PC-9 (cell line): ENCODE measurements at regions not wholly inside any gene's neighbourhood (a gene's known extent, or its start where the extent isn't known, plus 50 kb on each side); places are given as distances from the start of the nearest gene placed in this dataset.
A peak's percentile ranks its signal among the peaks of the same experiment; 100 is the strongest.

Experiments used
- BruUV-seq: library from RNA; stranded (reverse); fragments of 400-500 nt; replicated peaks from 2 replicates; lab custom pipeline; 2021; lab: Mats Ljungman, UMichigan
- CTCF ChIA-PET: fragments of 300-600 bp; sonication (Branson Sonifier 250); formaldehyde crosslinking; loops from one replicate; lab custom pipeline; 2022; ENCODE audit warnings: antibody characterized with exemption; lab: Charles Lee
- POLR2A ChIA-PET: fragments of 300-600 bp; sonication (Branson Sonifier 250); formaldehyde crosslinking; loops from one replicate; lab custom pipeline; 2022; ENCODE audit warnings: antibody characterized with exemption; ENCODE audit not compliant: unreplicated experiment; lab: Charles Lee
- DNase-seq, 2 experiments: peaks; one replicate each; pipeline versions ENCODE4 v3.0.0 to v3.0.0-alpha.2; 2015 to 2022; ENCODE audit warnings: mixed read lengths in 1 of 2
- H2AFZ ChIP-seq: fragments of 200-600 bp; sonication (generic); 2 replicates; pipeline ENCODE4 v1.8.1; 2017; ENCODE audit warnings: antibody characterized with exemption
- H3F3A ChIP-seq: fragments of 200-600 bp; sonication (generic); 2 replicates; pipeline ENCODE4 v1.8.1; 2017; ENCODE audit warnings: antibody characterized with exemption, mild to moderate bottlenecking, low read depth; ENCODE audit not compliant: insufficient read depth
- H3K27ac ChIP-seq: fragments of 200-600 bp; sonication (generic); 2 replicates; pipeline ENCODE4 v1.6.1; 2016; ENCODE audit warnings: mixed run types
- H3K27me3 ChIP-seq: fragments of 200-600 bp; sonication (generic); 2 replicates; pipeline ENCODE4 v1.6.1; 2016; ENCODE audit warnings: low read depth, mixed run types; ENCODE audit not compliant: insufficient read depth
- H3K36me3 ChIP-seq: fragments of 200-600 bp; sonication (generic); 2 replicates; pipeline ENCODE4 v1.6.1; 2016; ENCODE audit warnings: low read depth, mixed run types
- H3K4me1 ChIP-seq: fragments of 200-600 bp; sonication (generic); replicated peaks from 2 replicates; pipeline ENCODE4 v1.6.1; 2016; ENCODE audit warnings: mixed run types; ENCODE audit not compliant: insufficient read depth
- H3K4me2 ChIP-seq: fragments of 200-600 bp; sonication (generic); 2 replicates; pipeline ENCODE4 v1.6.1; 2017; ENCODE audit warnings: mixed run types
- H3K4me3 ChIP-seq: fragments of 200-600 bp; sonication (generic); 2 replicates; pipeline ENCODE4 v1.6.1; 2016; ENCODE audit warnings: mixed run types
- H3K79me2 ChIP-seq: fragments of 200-600 bp; sonication (generic); 2 replicates; pipeline ENCODE4 v1.6.1; 2017; ENCODE audit warnings: low read depth, mixed run types
- H3K9me2 ChIP-seq: fragments of 200-600 bp; sonication (generic); 2 replicates; pipeline ENCODE4 v1.8.1; 2017; ENCODE audit warnings: mild to moderate bottlenecking; ENCODE audit not compliant: insufficient read depth
- H3K9me3 ChIP-seq: fragments of 200-600 bp; sonication (generic); 2 replicates; pipeline ENCODE4 v1.8.1; 2016; ENCODE audit warnings: low read depth; ENCODE audit not compliant: insufficient read depth
- H4K20me1 ChIP-seq: fragments of 200-600 bp; sonication (generic); 2 replicates; pipeline ENCODE4 v1.8.1; 2017; ENCODE audit not compliant: insufficient read depth
- CTCF ChIP-seq: fragments of 200-600 bp; sonication (generic); conservative IDR thresholded peaks from 2 replicates; pipeline ENCODE4 v1.6.1; 2017; ENCODE audit warnings: mixed run types, antibody characterized with exemption, mild to moderate bottlenecking, moderate library complexity
- EZH2 ChIP-seq: fragments of 200-600 bp; sonication (generic); IDR thresholded peaks from 2 replicates; pipeline ENCODE4 v1.8.0; 2017; ENCODE audit warnings: antibody characterized with exemption, low read depth
- intact Hi-C: fragments of 100-400 bp; cut with micrococcal nuclease; formaldehyde crosslinking; loops from one replicate; pipeline ENCODE4 v1.10.0; 2022; ENCODE audit not compliant: unreplicated experiment

- CTCF ChIA-PET: no interaction called here
- Histone ChIP-seq H3K9me3 (no peaks in the 10 kb centered on the region), H3K79me2 (no peaks in the 10 kb centered on the region), H3K4me1 (no peaks in the 10 kb centered on the region), H3K4me3 (no peak overlapping the region), H3K9me2 (no peaks in the 10 kb centered on the region; the same call in 1 of the 2 replicates), H3K36me3 (no peaks in the 10 kb centered on the region), H3K27ac (no peak overlapping the region), H3F3A (no peaks in the 10 kb centered on the region), H2AFZ (peak overlapping the region; percentile 56; the same call in 1 of the 2 replicates), H4K20me1 (no peaks in the 10 kb centered on the region), H3K4me2 (no peak overlapping the region), H3K27me3 (no peaks in the 10 kb centered on the region)
- intact Hi-C loops: no loop called here
- no peak for DNase-seq
- no TSS peak for BruUV-seq
- POLR2A ChIA-PET: no interaction called here
- TF ChIP-seq EZH2: no peak
- TF ChIP-seq CTCF: no peak
These were observed 1405.1 kb downstream of the PCDH9 start for GRCh38 chr13:65825039-65825438.

- H3K4me2 ChIP-seq: no peak overlapping the region
These were observed 1422.1 kb downstream of the PCDH9 start for GRCh38 chr13:65808061-65808460.

DNA sequence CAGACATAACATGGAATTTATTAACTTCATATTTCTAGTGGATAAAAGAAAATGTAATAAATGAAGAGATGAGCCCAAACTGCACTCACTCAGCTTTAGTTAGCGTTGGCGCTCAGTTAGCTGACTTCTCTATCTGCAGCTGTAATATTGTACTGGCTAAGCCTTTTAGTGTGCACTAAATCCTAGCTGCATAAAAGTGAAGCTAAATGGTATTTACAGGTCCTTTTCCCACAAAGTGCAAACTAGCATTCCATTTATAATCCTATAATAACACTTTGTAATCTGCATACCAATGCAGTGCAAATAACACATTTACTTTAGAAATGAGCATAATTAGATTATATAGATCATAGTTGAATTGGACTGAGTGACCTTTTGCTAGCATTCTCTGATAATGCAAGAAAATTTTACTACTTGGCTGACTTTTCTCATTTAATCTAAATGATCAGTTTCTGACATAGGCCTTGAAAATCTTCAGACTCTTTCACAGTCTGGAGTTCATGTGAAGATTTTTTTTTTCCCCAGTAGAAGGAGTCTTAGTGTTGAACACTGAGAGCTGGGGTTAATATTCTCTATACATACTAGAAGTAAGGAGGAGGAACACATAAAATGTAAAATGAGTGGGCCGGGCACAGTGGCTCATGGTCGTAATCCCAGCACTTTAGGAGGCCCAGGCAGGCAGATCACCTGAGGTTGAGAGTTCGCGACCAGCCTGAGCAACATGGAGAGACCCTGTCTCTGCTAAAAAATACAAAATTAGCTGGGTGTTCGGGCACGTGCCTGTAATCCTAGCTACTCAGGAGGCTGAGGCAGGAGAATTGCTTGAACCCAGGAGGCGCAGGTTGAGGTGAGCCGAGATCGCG lies 1426.4 kb downstream of the PCDH9 start:
- H2AFZ ChIP-seq: no peak overlapping the region
- H3K27me3 ChIP-seq: no peaks in the 10 kb centered on the region
- intact Hi-C loops: no loop called here

More at GRCh38 chr13:65808061-65808460, 1422.1 kb downstream of the PCDH9 start:
- Histone ChIP-seq H3K4me3 (no peak overlapping the region), H3K79me2 (no peaks in the 10 kb centered on the region), H4K20me1 (no peaks in the 10 kb centered on the region), H3F3A (no peaks in the 10 kb centered on the region), H3K9me2 (no peaks in the 10 kb centered on the region), H3K4me1 (no peaks in the 10 kb centered on the region), H3K27ac (no peak overlapping the region), H3K27me3 (no peaks in the 10 kb centered on the region), H3K36me3 (no peaks in the 10 kb centered on the region), H3K9me3 (no peaks in the 10 kb centered on the region; the same call in 1 of the 2 replicates), H2AFZ (no peak overlapping the region)
- no peak for TF ChIP-seq EZH2
- no peak for TF ChIP-seq CTCF
- DNase-seq: no peak
- ChIA-PET POLR2A (no interaction called here), CTCF (no interaction called here)
- intact Hi-C loops: no loop called here
- no TSS peak for BruUV-seq

More for the DNA sequence above, 1426.4 kb downstream of the PCDH9 start:
- Histone ChIP-seq H3K9me2 (no peaks in the 10 kb centered on the region), H3K4me2 (no peak overlapping the region), H3K79me2 (no peaks in the 10 kb centered on the region), H4K20me1 (no peaks in the 10 kb centered on the region), H3K4me1 (no peaks in the 10 kb centered on the region), H3K4me3 (no peak overlapping the region), H3K27ac (no peak overlapping the region), H3F3A (no peaks in the 10 kb centered on the region), H3K36me3 (no peaks in the 10 kb centered on the region), H3K9me3 (no peaks in the 10 kb centered on the region)
- TF ChIP-seq EZH2 (no peak), CTCF (no peak)
- CTCF ChIA-PET: no interaction called here
- DNase-seq: no peak
- POLR2A ChIA-PET: no interaction called here
- no TSS peak for BruUV-seq
